Fibroblast of the aortic adventitia (primary cell): ENCODE measurements at regions not wholly inside any gene's neighbourhood (a gene's known extent, or its start where the extent isn't known, plus 50 kb on each side); places are given as distances from the start of the nearest gene placed in this dataset.

ENCODE experiments used
- DNase-seq: peaks from one replicate; pipeline ENCODE4 v3.0.0-alpha.2; 2010; ENCODE audit warnings: low read depth
- H3K4me3 ChIP-seq: 2 replicates; pipeline ENCODE4 v1.5.1; 2011; ENCODE audit warnings: low read depth, mild to moderate bottlenecking, control low read depth, low read length, moderate library complexity
- CTCF ChIP-seq: IDR thresholded peaks from 2 replicates; pipeline ENCODE4 v1.5.1; 2011; ENCODE audit warnings: mild to moderate bottlenecking, low read length, control low read depth, inconsistent platforms; ENCODE audit not compliant: insufficient read depth

GRCh38 chr12:5242440-5242839, 189.5 kb upstream of the NTF3 start:
- H3K4me3 ChIP-seq, result no peak overlapping the region
- no peak for DNase-seq
- no peak for TF ChIP-seq CTCF

GRCh38 chr12:5243014-5243413, 188.9 kb upstream of the NTF3 start:
- DNase-seq, result no peak
- TF ChIP-seq CTCF, result no peak
- H3K4me3 ChIP-seq, result no peak overlapping the region

DNA sequence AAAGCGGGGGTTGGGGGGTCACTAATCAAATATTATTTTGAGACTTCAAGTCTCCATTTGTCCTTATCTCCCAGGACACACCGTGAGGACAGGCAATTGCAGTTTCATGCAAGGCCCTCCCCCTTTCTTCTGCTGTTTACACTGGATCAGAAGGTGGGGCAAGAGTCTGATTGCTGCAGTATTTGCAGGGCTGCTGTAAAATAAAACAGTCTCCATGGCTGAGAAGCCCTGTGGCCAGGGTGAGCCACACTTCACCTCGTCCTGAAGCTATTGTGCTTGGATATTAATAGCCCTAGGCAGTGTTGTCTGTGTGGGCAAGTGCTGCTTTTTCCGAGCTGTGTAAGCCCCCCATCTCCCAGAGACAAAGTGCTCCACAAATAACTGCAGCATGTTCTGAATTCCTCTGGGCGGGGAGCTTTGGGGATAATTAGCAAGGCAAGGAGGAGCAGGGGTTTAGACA, 187.4 kb upstream of the NTF3 start:
- no peak for TF ChIP-seq CTCF
- H3K4me3 ChIP-seq, result no peak overlapping the region
- DNase-seq, result no peak

GRCh38 chr12:5246196-5246595, 185.7 kb upstream of the NTF3 start:
- TF ChIP-seq CTCF, result no peak
- DNase-seq, result no peak
- no peak overlapping the region for H3K4me3 ChIP-seq

- no peak for TF ChIP-seq CTCF
- no peak overlapping the region for H3K4me3 ChIP-seq
- no peak for DNase-seq
Measured at GRCh38 chr12:5247144-5247543, 184.8 kb upstream of the NTF3 start.

DNA sequence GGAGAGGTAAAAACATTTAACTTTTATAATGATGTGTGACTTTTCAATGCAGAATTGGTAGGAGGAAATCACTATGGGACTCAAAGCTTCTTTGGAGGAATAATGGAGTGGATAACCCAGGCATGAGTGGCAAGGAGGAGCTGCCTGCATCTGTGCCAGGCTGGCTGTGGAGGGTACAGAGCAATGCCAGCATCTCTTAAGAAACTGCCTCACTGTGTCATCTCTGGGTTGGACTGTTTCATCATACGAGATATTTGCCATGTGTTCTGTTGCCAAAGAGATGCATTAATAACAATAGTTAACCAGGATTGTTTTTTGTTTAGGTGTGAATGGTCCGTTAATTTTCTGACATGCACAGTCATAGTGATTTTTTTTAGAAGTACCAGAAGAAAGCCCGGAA, 183.7 kb upstream of the NTF3 start:
- H3K4me3 ChIP-seq, result no peak overlapping the region
- TF ChIP-seq CTCF, result no peak
- no peak for DNase-seq

DNA sequence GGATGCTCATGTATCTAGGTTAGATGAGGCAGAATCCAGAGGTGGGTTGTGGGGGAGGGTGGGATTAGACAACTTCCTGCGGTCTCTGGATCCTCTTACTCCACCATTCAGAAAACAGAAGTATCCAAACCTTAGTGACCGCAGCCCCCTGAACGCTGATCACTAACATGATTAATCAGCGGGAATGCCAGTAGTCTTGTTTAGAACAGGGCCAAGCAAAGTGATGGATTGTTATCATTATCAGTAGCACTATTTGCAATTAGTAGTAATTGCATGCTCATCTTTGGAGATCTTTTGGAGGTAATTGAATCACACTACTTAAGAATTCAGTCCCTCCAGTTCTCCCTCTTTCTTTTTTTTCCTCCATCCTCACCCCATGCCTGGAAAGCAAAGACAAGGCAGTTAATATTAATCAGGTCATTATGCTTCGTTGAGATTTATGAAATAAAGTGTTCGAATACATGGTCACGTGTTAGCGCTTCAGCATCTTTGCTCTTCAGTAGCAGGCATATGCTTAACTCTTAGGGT, 182.8 kb upstream of the NTF3 start:
- no peak for DNase-seq
- no peak for TF ChIP-seq CTCF

More for the DNA sequence above, 182.8 kb upstream of the NTF3 start:
- H3K4me3 ChIP-seq, result no peak overlapping the region
